HepG2 (cell line): ENCODE measurements at regions not wholly inside any gene's neighbourhood (a gene's known extent, or its start where the extent isn't known, plus 50 kb on each side); places are given as distances from the start of the nearest gene placed in this dataset.

Experiments
- ATAC-seq: fragments of 200-7000 bp; cut with Tn5 transposase; 3 replicates; pipeline ENCODE4 v1.9.1; 2020; ENCODE audit warnings: mild to moderate bottlenecking, moderate library complexity
- BruUV-seq: library from RNA; stranded (reverse); fragments of 400-500 nt; replicated peaks from 2 replicates; lab custom pipeline; 2021; lab: Mats Ljungman, UMichigan
- CTCF ChIA-PET: fragments of 300-600 bp; formaldehyde crosslinking; extraction: SDS; loops from one replicate; lab custom pipeline; 2021; ENCODE audit warnings: low total read pairs, inconsistent platforms, low intra/inter-chr PET ratio; lab: Yijun Ruan, JAX
- POLR2A ChIA-PET: fragments of 350-600 bp; sonication (Branson Sonifier 250); formaldehyde crosslinking; loops from one replicate; lab custom pipeline; 2020; ENCODE audit warnings: antibody characterized with exemption, inconsistent platforms; lab: Yijun Ruan, JAX
- DNase-seq: peaks from one replicate; pipeline ENCODE4 v3.0.0-alpha.2; 2015; ENCODE audit warnings: low spot score
- FAIRE-seq: peaks from 3 replicates; lab custom pipeline; 2011; peaks lifted over from hg19 to GRCh38; lab: Jason Lieb, UNC
- H2AFZ ChIP-seq: one replicate; pipeline ENCODE4 v1.6.1; 2011; ENCODE audit warnings: low read length, inconsistent platforms
- H3K27ac ChIP-seq: fragments of 300-600 bp; 3 replicates; pipeline ENCODE4 v1.8.0; 2011; ENCODE audit warnings: mixed run types, mild to moderate bottlenecking, mixed read lengths, low read length, inconsistent platforms; ENCODE audit not compliant: insufficient read depth; ENCODE audit errors: extremely low read length
- H3K27me3 ChIP-seq, 2 experiments: fragments of 200-600 bp in 1 of 2; 2 replicates in 1 of 2; 3 replicates in 1 of 2; pipeline versions ENCODE4 v1.6.0 to v1.8.0; 2011; ENCODE audit warnings: low read length in 2 of 2, mild to moderate bottlenecking in 2 of 2, moderate library complexity in 2 of 2, inconsistent platforms in 1 of 2; ENCODE audit not compliant: insufficient read depth in 2 of 2, control insufficient read depth in 1 of 2
- H3K36me3 ChIP-seq, 2 experiments: fragments of 200-600 bp in 1 of 2; replicated peaks in 1 of 2; 2 replicates in 1 of 2; 3 replicates in 1 of 2; pipeline versions ENCODE4 v1.5.1 to v1.8.0; 2011; ENCODE audit warnings: low read length in 2 of 2, inconsistent platforms in 1 of 2; ENCODE audit not compliant: insufficient read depth in 2 of 2, control insufficient read depth in 1 of 2
- H3K4me1 ChIP-seq: 2 replicates; pipeline ENCODE4 v1.5.1; 2012; ENCODE audit warnings: low read length, inconsistent platforms; ENCODE audit not compliant: insufficient read depth
- H3K4me2 ChIP-seq: 2 replicates; pipeline ENCODE4 v1.6.0; 2011; ENCODE audit warnings: low read depth, low read length, inconsistent platforms
- H3K4me3 ChIP-seq, 3 experiments: fragments of 200-600 bp in 1 of 3; sonication (generic), shearing (Covaris generic) in 1 of 3; replicated peaks in 1 of 3; 2 replicates each; pipeline ENCODE4 v1.5.1; 2011 to 2016; ENCODE audit warnings: low read length in 3 of 3, inconsistent platforms in 2 of 3, low read depth in 2 of 3, mild to moderate bottlenecking in 2 of 3, control low read depth in 1 of 3, mixed read lengths in 1 of 3; ENCODE audit not compliant: insufficient read depth in 1 of 3
- H3K79me2 ChIP-seq: one replicate; pipeline ENCODE4 v1.6.1; 2011; ENCODE audit warnings: low read length, inconsistent platforms; ENCODE audit not compliant: insufficient read depth
- H3K9ac ChIP-seq: 2 replicates; pipeline ENCODE4 v1.6.0; 2011; ENCODE audit warnings: mild to moderate bottlenecking, low read depth, low read length, inconsistent platforms; ENCODE audit not compliant: insufficient read depth
- H3K9me3 ChIP-seq: 2 replicates; pipeline ENCODE4 v1.5.1; 2012; ENCODE audit warnings: mild to moderate bottlenecking, low read length
- H4K20me1 ChIP-seq: 2 replicates; pipeline ENCODE4 v1.6.0; 2011; ENCODE audit warnings: inconsistent platforms, mild to moderate bottlenecking, low read length, moderate library complexity; ENCODE audit not compliant: insufficient read depth
- AFF4 ChIP-seq: sonication (generic); formaldehyde crosslinking; IDR thresholded peaks from 2 replicates; pipeline ENCODE4 v1.4.0; 2020; ENCODE audit warnings: missing genetic modification reagents
- FOXK1 ChIP-seq: sonication (generic); formaldehyde crosslinking; IDR thresholded peaks from 2 replicates; pipeline ENCODE4 v1.4.0; 2020; ENCODE audit warnings: low read depth, missing genetic modification reagents, borderline replicate concordance
- HDAC1 ChIP-seq: sonication (generic); formaldehyde crosslinking; IDR thresholded peaks from 2 replicates; pipeline ENCODE4 v1.5.1; 2020; ENCODE audit warnings: mild to moderate bottlenecking, missing genetic modification reagents
- NFYB ChIP-seq: sonication (generic); formaldehyde crosslinking; IDR thresholded peaks from 2 replicates; pipeline ENCODE4 v1.4.0; 2020; ENCODE audit warnings: missing genetic modification reagents
- NKX3-1 ChIP-seq: sonication (generic); formaldehyde crosslinking; IDR thresholded peaks from 2 replicates; pipeline ENCODE4 v1.5.0; 2020; ENCODE audit warnings: missing genetic modification reagents
- SP140L ChIP-seq: sonication (generic); formaldehyde crosslinking; IDR thresholded peaks from 2 replicates; pipeline ENCODE4 v1.4.0; 2020; ENCODE audit warnings: missing genetic modification reagents, borderline replicate concordance
- ZNF138 ChIP-seq: sonication (generic); formaldehyde crosslinking; IDR thresholded peaks from 2 replicates; pipeline ENCODE4 v1.5.0; 2020; ENCODE audit warnings: mild to moderate bottlenecking, low read depth, missing genetic modification reagents
- ZNF232 ChIP-seq: sonication (generic); formaldehyde crosslinking; IDR thresholded peaks from 2 replicates; pipeline ENCODE4 v1.4.0; 2020; ENCODE audit warnings: missing genetic modification reagents, borderline replicate concordance
- ZNF362 ChIP-seq: sonication (generic); formaldehyde crosslinking; IDR thresholded peaks from 2 replicates; pipeline ENCODE4 v1.4.0; 2020; ENCODE audit warnings: missing genetic modification reagents, mild to moderate bottlenecking, borderline replicate concordance
- ZNF839 ChIP-seq: sonication (generic); formaldehyde crosslinking; IDR thresholded peaks from 2 replicates; pipeline ENCODE4 v1.4.0; 2020; ENCODE audit warnings: missing genetic modification reagents, mild to moderate bottlenecking, borderline replicate concordance
- WGBS: methylation state at CpG from one replicate; pipeline ENCODE4 v1.1.6; 2017; ENCODE audit warnings: low lambda C conversion rate; 5-methylcytosine and 5-hydroxymethylcytosine counted together
- in situ Hi-C: cut with HindIII; loops from 2 replicates; pipeline ENCODE4 v1.10.0; 2017; ENCODE audit warnings: low pct_unique_long_range_greater_than_20kb; ENCODE audit not compliant: extremely low pct_ligation_motif_present
- intact Hi-C: fragments of 100-400 bp; cut with micrococcal nuclease; formaldehyde crosslinking; loops from one replicate; pipeline ENCODE4 v1.10.0; 2022; ENCODE audit not compliant: unreplicated experiment
- TF ChIP-seq, protein P1 (sequence below): sonication (generic); formaldehyde crosslinking; IDR thresholded peaks from 2 replicates; pipeline ENCODE4 v1.8.0; 2022; ENCODE audit warnings: missing genetic modification reagents, mild to moderate bottlenecking, borderline replicate concordance

DNA sequence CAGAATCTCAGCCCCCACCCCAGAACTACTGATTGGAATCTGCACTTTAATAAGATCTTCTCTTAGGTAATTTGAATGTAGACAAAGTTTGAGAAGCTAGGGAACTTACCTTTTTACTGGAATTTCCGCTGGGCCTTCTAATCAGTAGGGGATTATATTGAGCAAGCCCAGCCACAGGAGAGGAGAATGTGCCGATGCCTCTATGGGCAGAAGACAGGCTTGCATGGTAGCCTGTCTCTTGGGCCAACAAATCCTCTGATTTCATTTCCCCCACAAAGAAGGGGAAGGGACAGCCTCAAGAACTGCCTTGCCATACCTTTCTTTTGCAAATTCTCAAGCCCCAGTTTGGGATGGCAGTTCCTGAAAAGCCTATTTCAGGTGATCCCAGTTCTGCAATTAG is 163.4 kb upstream of the BDNF start (continued):
- no peak for TF ChIP-seq SP140L
- TF ChIP-seq, protein P1, sequence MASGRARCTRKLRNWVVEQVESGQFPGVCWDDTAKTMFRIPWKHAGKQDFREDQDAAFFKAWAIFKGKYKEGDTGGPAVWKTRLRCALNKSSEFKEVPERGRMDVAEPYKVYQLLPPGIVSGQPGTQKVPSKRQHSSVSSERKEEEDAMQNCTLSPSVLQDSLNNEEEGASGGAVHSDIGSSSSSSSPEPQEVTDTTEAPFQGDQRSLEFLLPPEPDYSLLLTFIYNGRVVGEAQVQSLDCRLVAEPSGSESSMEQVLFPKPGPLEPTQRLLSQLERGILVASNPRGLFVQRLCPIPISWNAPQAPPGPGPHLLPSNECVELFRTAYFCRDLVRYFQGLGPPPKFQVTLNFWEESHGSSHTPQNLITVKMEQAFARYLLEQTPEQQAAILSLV (CRISPR knock-in tag): no peak

GRCh38 chr11:27861706-27862430 is 161.6 kb upstream of the BDNF start:
- no peak for FAIRE-seq
- DNase-seq: no peak
- no TSS peak for BruUV-seq
- H3K36me3 ChIP-seq: no peaks in the 10 kb centered on the region
- ChIA-PET POLR2A (no interaction called here), CTCF (no interaction called here)
- H3K4me1 ChIP-seq: no peaks in the 10 kb centered on the region
- WGBS: 1% methylated on average over 4 of the region's 4 CpGs
- no peak overlapping the region for H2AFZ ChIP-seq
- in situ Hi-C loops (no loop called here), intact Hi-C loops (no loop called here)
- peaks cover 0 to 5% of the 10 kb centered on the region in 2 experiments; a peak in 2 of 5 replicates for H3K27me3 ChIP-seq
- no peak overlapping the region for H3K9ac ChIP-seq
- no peaks in the 10 kb centered on the region for H3K79me2 ChIP-seq
- H3K4me3 ChIP-seq: no peak overlapping the region
- H4K20me1 ChIP-seq: no peaks in the 10 kb centered on the region
- no peak for TF ChIP-seq FOXK1
- H3K9me3 ChIP-seq: no peaks in the 10 kb centered on the region
- H3K4me2 ChIP-seq: no peak overlapping the region
- no peak overlapping the region for H3K27ac ChIP-seq
- ATAC-seq: no peak

- no TSS peak for BruUV-seq
- H3K9ac ChIP-seq: no peak overlapping the region
- no peak for ATAC-seq
- in situ Hi-C loops (no loop called here), intact Hi-C loops (no loop called here)
- no peak overlapping the region for H3K4me2 ChIP-seq
- H4K20me1 ChIP-seq: no peaks in the 10 kb centered on the region
- DNase-seq: no peak
- H2AFZ ChIP-seq: no peak overlapping the region
- H3K9me3 ChIP-seq: no peaks in the 10 kb centered on the region
- H3K79me2 ChIP-seq: no peaks in the 10 kb centered on the region
- no peak for FAIRE-seq
- 2% methylated on average over 2 of the region's 2 CpGs for WGBS
- H3K27me3 ChIP-seq: peaks cover 0 to 5% of the 10 kb centered on the region in 2 experiments; a peak in 2 of 5 replicates
- no peak overlapping the region for H3K27ac ChIP-seq
- POLR2A ChIA-PET: no interaction called here
- CTCF ChIA-PET: no interaction called here
- H3K4me1 ChIP-seq: no peaks in the 10 kb centered on the region
- no peak overlapping the region for H3K4me3 ChIP-seq
- H3K36me3 ChIP-seq: no peaks in the 10 kb centered on the region
- TF ChIP-seq ZNF362 (CRISPR knock-in tag): no peak
- TF ChIP-seq ZNF138: no peak
- TF ChIP-seq NFYB (CRISPR knock-in tag): no peak
- TF ChIP-seq ZNF232 (CRISPR knock-in tag): no peak
- TF ChIP-seq HDAC1 (CRISPR knock-in tag): no peak
- TF ChIP-seq NKX3-1 (CRISPR knock-in tag): no peak
- TF ChIP-seq AFF4 (CRISPR knock-in tag): no peak
- no peak for TF ChIP-seq ZNF839 (CRISPR knock-in tag)
Observed at GRCh38 chr11:27860811-27861210, 160.6 kb upstream of the BDNF start.
